BJ (cell line): ENCODE measurements at regions not wholly inside any gene's neighbourhood (a gene's known extent, or its start where the extent isn't known, plus 50 kb on each side); places are given as distances from the start of the nearest gene placed in this dataset.

Experiments
- CTCF ChIA-PET: fragments of 350-600 bp; formaldehyde crosslinking; extraction: SDS; loops from one replicate; lab custom pipeline; 2021; ENCODE audit warnings: antibody characterized with exemption, inconsistent platforms; lab: Yijun Ruan, JAX
- POLR2A ChIA-PET: fragments of 300-600 bp; sonication (Branson Sonifier 250); formaldehyde crosslinking; extraction: SDS; loops from one replicate; lab custom pipeline; 2021; ENCODE audit warnings: antibody characterized with exemption; lab: Charles Lee
- DNase-seq: peaks from one replicate; pipeline ENCODE4 v3.0.0-alpha.2; 2011; ENCODE audit warnings: low read depth
- H3K27me3 ChIP-seq: 2 replicates; pipeline ENCODE4 v1.6.0; 2011; ENCODE audit warnings: low read length; ENCODE audit not compliant: control insufficient read depth, insufficient read depth
- H3K36me3 ChIP-seq: 2 replicates; pipeline ENCODE4 v1.5.1; 2011; ENCODE audit warnings: low read length; ENCODE audit not compliant: control insufficient read depth, insufficient read depth
- H3K4me3 ChIP-seq: 2 replicates; pipeline ENCODE4 v1.5.1; 2011; ENCODE audit warnings: low read depth, mild to moderate bottlenecking, control low read depth, low read length
- CTCF ChIP-seq: IDR thresholded peaks from 2 replicates; pipeline ENCODE4 v1.5.1; 2011; ENCODE audit warnings: low read depth, mild to moderate bottlenecking, control low read depth, inconsistent platforms, low read length, moderate library complexity; ENCODE audit not compliant: insufficient read depth

GRCh38 chr3:40864146-40864782 is 335.0 kb upstream of the CTNNB1 start:
- Histone ChIP-seq H3K4me3 (no peak overlapping the region), H3K36me3 (no peaks in the 10 kb centered on the region), H3K27me3 (no peaks in the 10 kb centered on the region)
- POLR2A ChIA-PET: no interaction called here
- DNase-seq: no peak
- CTCF ChIA-PET: no interaction called here
- no peak for TF ChIP-seq CTCF

- Histone ChIP-seq H3K4me3 (no peak overlapping the region), H3K27me3 (no peaks in the 10 kb centered on the region), H3K36me3 (no peaks in the 10 kb centered on the region)
- CTCF ChIA-PET: no interaction called here
- TF ChIP-seq CTCF: no peak
- POLR2A ChIA-PET: no interaction called here
- no peak for DNase-seq
Measured at GRCh38 chr3:40864915-40865314, 334.4 kb upstream of the CTNNB1 start.

- Histone ChIP-seq H3K4me3 (no peak overlapping the region), H3K36me3 (no peaks in the 10 kb centered on the region), H3K27me3 (no peaks in the 10 kb centered on the region)
- ChIA-PET CTCF (no interaction called here), POLR2A (no interaction called here)
- no peak for TF ChIP-seq CTCF
- DNase-seq: no peak
Measured at GRCh38 chr3:40867797-40868196, 331.5 kb upstream of the CTNNB1 start.

GRCh38 chr3:40869013-40869412 is 330.3 kb upstream of the CTNNB1 start:
- TF ChIP-seq CTCF: no peak
- Histone ChIP-seq H3K27me3 (no peaks in the 10 kb centered on the region), H3K36me3 (no peaks in the 10 kb centered on the region), H3K4me3 (no peak overlapping the region)
- no peak for DNase-seq
- ChIA-PET CTCF (no interaction called here), POLR2A (no interaction called here)

- CTCF ChIA-PET: no interaction called here
- Histone ChIP-seq H3K4me3 (no peak overlapping the region), H3K27me3 (no peaks in the 10 kb centered on the region), H3K36me3 (no peaks in the 10 kb centered on the region)
- POLR2A ChIA-PET: no interaction called here
- DNase-seq: no peak
- TF ChIP-seq CTCF: no peak
Measured at GRCh38 chr3:40869939-40870338, 329.4 kb upstream of the CTNNB1 start.
